Caco-2 (cell line): ENCODE measurements at regions not wholly inside any gene's neighbourhood (a gene's known extent, or its start where the extent isn't known, plus 50 kb on each side); places are given as distances from the start of the nearest gene placed in this dataset.

Experiments used
- BruUV-seq: library from RNA; stranded (reverse); fragments of 400-500 nt; replicated peaks from 2 replicates; lab custom pipeline; 2021; lab: Mats Ljungman, UMichigan
- CTCF ChIA-PET: fragments of 300-600 bp; sonication (Branson Sonifier 250); formaldehyde crosslinking; loops from one replicate; lab custom pipeline; 2022; ENCODE audit warnings: antibody characterized with exemption; lab: Charles Lee
- POLR2A ChIA-PET: fragments of 300-600 bp; sonication (Branson Sonifier 250); formaldehyde crosslinking; loops from one replicate; lab custom pipeline; 2022; ENCODE audit warnings: antibody characterized with exemption; lab: Charles Lee
- DNase-seq, 2 experiments: peaks; one replicate each; pipeline versions ENCODE4 v3.0.0 to v3.0.0-alpha.2; 2020 to 2022
- H3K27me3 ChIP-seq: replicated peaks from 2 replicates; pipeline ENCODE4 v1.6.0; 2011; ENCODE audit warnings: low read length; ENCODE audit not compliant: control insufficient read depth, insufficient read depth
- H3K36me3 ChIP-seq: 2 replicates; pipeline ENCODE4 v1.5.1; 2011; ENCODE audit warnings: low read length; ENCODE audit not compliant: control insufficient read depth, insufficient read depth
- H3K4me1 ChIP-seq: fragments of 250-450 bp; sonication (Bioruptor Pico); 2 replicates; pipeline ENCODE4 v1.5.1; 2020; ENCODE audit warnings: mild to moderate bottlenecking
- H3K4me3 ChIP-seq: 2 replicates; pipeline ENCODE4 v1.5.1; 2011; ENCODE audit warnings: low read depth, mild to moderate bottlenecking, control low read depth, low read length
- H3K9me3 ChIP-seq: fragments of 250-450 bp; sonication (Bioruptor Pico); 2 replicates; pipeline ENCODE4 v1.5.1; 2020; ENCODE audit warnings: mild to moderate bottlenecking, moderate library complexity
- H3K27ac Mint-ChIP-seq: one replicate; pipeline ENCODE4 v1.8.0; 2022; ENCODE audit warnings: mixed read lengths; ENCODE audit not compliant: unreplicated experiment
- H3K27me3 Mint-ChIP-seq: one replicate; pipeline ENCODE4 v1.8.0; 2022; ENCODE audit warnings: mixed read lengths; ENCODE audit not compliant: insufficient read depth, unreplicated experiment
- H3K36me3 Mint-ChIP-seq: one replicate; pipeline ENCODE4 v1.8.0; 2022; ENCODE audit warnings: mild to moderate bottlenecking, mixed read lengths; ENCODE audit not compliant: insufficient read depth, unreplicated experiment
- H3K4me1 Mint-ChIP-seq: one replicate; pipeline ENCODE4 v1.8.0; 2022; ENCODE audit warnings: low read depth, mixed read lengths; ENCODE audit not compliant: unreplicated experiment
- H3K4me3 Mint-ChIP-seq: one replicate; pipeline ENCODE4 v1.8.0; 2022; ENCODE audit warnings: mild to moderate bottlenecking, moderate library complexity, mixed read lengths; ENCODE audit not compliant: unreplicated experiment
- H3K9me3 Mint-ChIP-seq: one replicate; pipeline ENCODE4 v1.8.0; 2022; ENCODE audit warnings: mixed read lengths; ENCODE audit not compliant: unreplicated experiment
- CTCF ChIP-seq, 2 experiments: fragments of 200-600 bp in 1 of 2; IDR thresholded peaks; 1 replicate in 1 of 2; 2 replicates in 1 of 2; pipeline versions ENCODE4 v1.5.1 to v1.8.0; 2011 to 2022; ENCODE audit warnings: antibody characterized with exemption in 1 of 2, control low read depth in 1 of 2, inconsistent platforms in 1 of 2, low read depth in 1 of 2, low read length in 1 of 2, mild to moderate bottlenecking in 1 of 2, moderate library complexity in 1 of 2; ENCODE audit not compliant: insufficient read depth in 1 of 2, severe bottlenecking in 1 of 2, unreplicated experiment in 1 of 2
- intact Hi-C: fragments of 100-400 bp; cut with micrococcal nuclease; formaldehyde crosslinking; loops from one replicate; pipeline ENCODE4 v1.10.0; 2022; ENCODE audit not compliant: unreplicated experiment

- no peak overlapping the region for H3K4me3 ChIP-seq
- H3K27me3 ChIP-seq: no peaks in the 10 kb centered on the region
- ChIA-PET CTCF (no interaction called here), POLR2A (no interaction called here)
- no peak for DNase-seq
- H3K4me1 Mint-ChIP-seq: no peaks in the 10 kb centered on the region
- no peaks in the 10 kb centered on the region for H3K9me3 Mint-ChIP-seq
- intact Hi-C loops: no loop called here
- peaks cover 3% of the 10 kb centered on the region; the same call in 1 of the 2 replicates for H3K9me3 ChIP-seq
- BruUV-seq: no TSS peak
- H3K36me3 Mint-ChIP-seq: no peaks in the 10 kb centered on the region
- no peak overlapping the region for H3K27ac Mint-ChIP-seq
- no peak for TF ChIP-seq CTCF (IDR thresholded peaks at IDR 0.05; ENCODE audit: insufficient read depth in 1 of 2, low read depth in 1 of 2, low read length in 1 of 2, severe bottlenecking in 1 of 2, unreplicated experiment in 1 of 2)
- no peaks in the 10 kb centered on the region for H3K36me3 ChIP-seq
- no peak overlapping the region for H3K4me3 Mint-ChIP-seq
- H3K4me1 ChIP-seq: no peaks in the 10 kb centered on the region
- H3K27me3 Mint-ChIP-seq: no peaks in the 10 kb centered on the region
Measured at GRCh38 chr16:61150351-61150750, 885.9 kb downstream of the CDH8 start.

- ChIA-PET CTCF (no interaction called here), POLR2A (no interaction called here)
- Mint-ChIP-seq H3K4me1 (no peaks in the 10 kb centered on the region), H3K4me3 (no peak overlapping the region), H3K9me3 (no peaks in the 10 kb centered on the region), H3K36me3 (no peaks in the 10 kb centered on the region), H3K27ac (no peak overlapping the region), H3K27me3 (no peaks in the 10 kb centered on the region)
- no peak for DNase-seq
- Histone ChIP-seq H3K4me1 (no peaks in the 10 kb centered on the region), H3K36me3 (no peaks in the 10 kb centered on the region), H3K9me3 (peaks cover 3% of the 10 kb centered on the region; the same call in 1 of the 2 replicates), H3K27me3 (no peaks in the 10 kb centered on the region), H3K4me3 (no peak overlapping the region)
- intact Hi-C loops: loop anchor here (1.0 to 2.0 kb wide), 2 partner anchors 217 to 977 kb away; no protein-coding TSS in a partner anchor
- BruUV-seq: no TSS peak
- TF ChIP-seq CTCF (IDR thresholded peaks at IDR 0.05; ENCODE audit: insufficient read depth in 1 of 2, low read depth in 1 of 2, low read length in 1 of 2, severe bottlenecking in 1 of 2, unreplicated experiment in 1 of 2): no peak
Measured at GRCh38 chr16:61149709-61150108, 886.5 kb downstream of the CDH8 start.

GRCh38 chr16:61148930-61149329 lies 887.3 kb downstream of the CDH8 start:
- ChIA-PET POLR2A (no interaction called here), CTCF (no interaction called here)
- H3K27me3 ChIP-seq: no peaks in the 10 kb centered on the region
- H3K4me3 ChIP-seq: no peak overlapping the region
- no peaks in the 10 kb centered on the region for H3K36me3 ChIP-seq
- BruUV-seq: no TSS peak
- H3K9me3 Mint-ChIP-seq: no peaks in the 10 kb centered on the region
- H3K4me3 Mint-ChIP-seq: no peak overlapping the region
- peak in 1 of 2 experiments; percentile 8 for DNase-seq
- no peaks in the 10 kb centered on the region for H3K27me3 Mint-ChIP-seq
- intact Hi-C loops: loop anchor here (1.0 to 2.0 kb wide), 2 partner anchors 217 to 978 kb away; no protein-coding TSS in a partner anchor
- TF ChIP-seq CTCF (IDR thresholded peaks at IDR 0.05; ENCODE audit: insufficient read depth in 1 of 2, low read depth in 1 of 2, low read length in 1 of 2, severe bottlenecking in 1 of 2, unreplicated experiment in 1 of 2): peak; percentile 14 to 33
- no peaks in the 10 kb centered on the region for H3K4me1 Mint-ChIP-seq
- H3K27ac Mint-ChIP-seq: no peak overlapping the region
- H3K4me1 ChIP-seq: no peaks in the 10 kb centered on the region
- H3K36me3 Mint-ChIP-seq: no peaks in the 10 kb centered on the region
- peaks cover 3% of the 10 kb centered on the region; the same call in 1 of the 2 replicates for H3K9me3 ChIP-seq
